22Rv1 (cell line): ENCODE measurements at regions not wholly inside any gene's neighbourhood (a gene's known extent, or its start where the extent isn't known, plus 50 kb on each side); places are given as distances from the start of the nearest gene placed in this dataset.

Source experiments
- ZFX ChIP-seq: fragments of 450-650 bp; IDR thresholded peaks from 2 replicates; pipeline ENCODE4 v1.6.1; 2017; ENCODE audit warnings: antibody characterized with exemption, borderline replicate concordance
- TF ChIP-seq, protein P1 (sequence below): fragments of 450-650 bp; IDR thresholded peaks from 2 replicates; pipeline ENCODE4 v1.5.1; 2017; ENCODE audit warnings: mild to moderate bottlenecking

DNA sequence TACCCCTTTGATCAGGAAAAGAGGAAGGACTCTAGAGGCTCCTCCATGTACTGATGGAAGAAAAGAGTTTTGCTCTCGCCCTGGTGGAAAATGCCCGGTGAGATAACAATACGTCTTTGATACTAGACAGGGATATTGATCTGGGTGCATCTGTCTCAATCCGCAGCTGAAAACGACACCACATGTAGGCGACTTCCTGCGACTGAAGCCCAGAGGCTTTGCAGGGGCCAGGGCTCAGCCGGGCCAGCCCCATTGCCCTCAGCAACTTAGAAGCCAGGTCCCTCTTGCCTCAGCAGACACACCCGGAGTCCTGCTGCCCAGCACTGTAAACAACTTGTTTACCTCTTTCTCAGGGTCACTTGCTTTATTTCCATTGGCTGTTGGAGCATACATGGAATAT is 409.4 kb downstream of the IRS2 start:
- TF ChIP-seq, protein P1, sequence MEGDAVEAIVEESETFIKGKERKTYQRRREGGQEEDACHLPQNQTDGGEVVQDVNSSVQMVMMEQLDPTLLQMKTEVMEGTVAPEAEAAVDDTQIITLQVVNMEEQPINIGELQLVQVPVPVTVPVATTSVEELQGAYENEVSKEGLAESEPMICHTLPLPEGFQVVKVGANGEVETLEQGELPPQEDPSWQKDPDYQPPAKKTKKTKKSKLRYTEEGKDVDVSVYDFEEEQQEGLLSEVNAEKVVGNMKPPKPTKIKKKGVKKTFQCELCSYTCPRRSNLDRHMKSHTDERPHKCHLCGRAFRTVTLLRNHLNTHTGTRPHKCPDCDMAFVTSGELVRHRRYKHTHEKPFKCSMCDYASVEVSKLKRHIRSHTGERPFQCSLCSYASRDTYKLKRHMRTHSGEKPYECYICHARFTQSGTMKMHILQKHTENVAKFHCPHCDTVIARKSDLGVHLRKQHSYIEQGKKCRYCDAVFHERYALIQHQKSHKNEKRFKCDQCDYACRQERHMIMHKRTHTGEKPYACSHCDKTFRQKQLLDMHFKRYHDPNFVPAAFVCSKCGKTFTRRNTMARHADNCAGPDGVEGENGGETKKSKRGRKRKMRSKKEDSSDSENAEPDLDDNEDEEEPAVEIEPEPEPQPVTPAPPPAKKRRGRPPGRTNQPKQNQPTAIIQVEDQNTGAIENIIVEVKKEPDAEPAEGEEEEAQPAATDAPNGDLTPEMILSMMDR, result no peak
- TF ChIP-seq ZFX, result no peak
